GM21367 (cell line): ENCODE measurements at regions not wholly inside any gene's neighbourhood (a gene's known extent, or its start where the extent isn't known, plus 50 kb on each side); places are given as distances from the start of the nearest gene placed in this dataset.
"Not testable (repeated sequence)": the region's sequence is repeated elsewhere in the genome, so short reads cannot be mapped to it uniquely, and the experiment has no call there.

Source experiments
- ATAC-seq: cut with Tn5 transposase; IDR thresholded peaks from one replicate; pipeline ENCODE4 v1.9.1; 2021; ENCODE audit not compliant: unreplicated experiment

GRCh38 chr14:85182282-85182681, 347.7 kb upstream of the FLRT2 start:
- ATAC-seq = no peak

- no peak for ATAC-seq
Observed at GRCh38 chr14:85186082-85186481, 343.9 kb upstream of the FLRT2 start.

- no peak for ATAC-seq
Observed at GRCh38 chr14:85187521-85187920, 342.4 kb upstream of the FLRT2 start.

GRCh38 chr14:85188836-85189235, 341.1 kb upstream of the FLRT2 start:
- ATAC-seq = no peak

GRCh38 chr14:85189253-85189652, 340.7 kb upstream of the FLRT2 start:
- ATAC-seq = not testable (repeated sequence)

- no peak for ATAC-seq
Observed at GRCh38 chr14:85190251-85190650, 339.7 kb upstream of the FLRT2 start.

GRCh38 chr14:85191986-85192385, 338.0 kb upstream of the FLRT2 start:
- no peak for ATAC-seq

- ATAC-seq = no peak
Observed at GRCh38 chr14:85195872-85196477, 334.0 kb upstream of the FLRT2 start.

GRCh38 chr14:85198001-85198400, 331.9 kb upstream of the FLRT2 start:
- no peak for ATAC-seq

- no peak for ATAC-seq
Observed at GRCh38 chr14:85205875-85206274, 324.1 kb upstream of the FLRT2 start.

GRCh38 chr14:85214471-85214870, 315.5 kb upstream of the FLRT2 start:
- no peak for ATAC-seq

GRCh38 chr14:85217412-85217811, 312.5 kb upstream of the FLRT2 start:
- no peak for ATAC-seq

- no peak for ATAC-seq
Observed at GRCh38 chr14:85218982-85219381, 311.0 kb upstream of the FLRT2 start.

GRCh38 chr14:85221832-85222231, 308.1 kb upstream of the FLRT2 start:
- no peak for ATAC-seq

- ATAC-seq = no peak
Observed at GRCh38 chr14:85222341-85222740, 307.6 kb upstream of the FLRT2 start.

- ATAC-seq = no peak
Observed at GRCh38 chr14:85223667-85224066, 306.3 kb upstream of the FLRT2 start.

- ATAC-seq = no peak
Observed at GRCh38 chr14:85224241-85224640, 305.7 kb upstream of the FLRT2 start.

- ATAC-seq = no peak
Observed at GRCh38 chr14:85233756-85234155, 296.2 kb upstream of the FLRT2 start.

GRCh38 chr14:85234156-85235025, 295.6 kb upstream of the FLRT2 start:
- no peak for ATAC-seq

- ATAC-seq = no peak
Observed at GRCh38 chr14:85235868-85236267, 294.1 kb upstream of the FLRT2 start.

GRCh38 chr14:85236296-85236695, 293.6 kb upstream of the FLRT2 start:
- no peak for ATAC-seq

- no peak for ATAC-seq
Observed at GRCh38 chr14:85239791-85240190, 290.2 kb upstream of the FLRT2 start.
